Spleen (tissue), 7 donors: ENCODE measurements at regions not wholly inside any gene's neighbourhood (a gene's known extent, or its start where the extent isn't known, plus 50 kb on each side); places are given as distances from the start of the nearest gene placed in this dataset.

Experiments
- CTCF ChIP-seq, 11 experiments: fragments of 200-600 bp in 7 of 11; fragments of 450-650 bp in 4 of 11; sonication (generic) in 4 of 11; IDR thresholded peaks in 8 of 11; conservative IDR thresholded peaks in 3 of 11; 1 replicate in 7 of 11; 2 replicates in 4 of 11; pipeline versions ENCODE4 v1.4.0 to v1.8.0; 2016 to 2021; ENCODE audit warnings: antibody characterized with exemption in 11 of 11, inconsistent platforms in 4 of 11, mild to moderate bottlenecking in 1 of 11
- POLR2A ChIP-seq, 3 donors: fragments of 450-650 bp; IDR thresholded peaks; one replicate each; pipeline ENCODE4 v1.5.1; 2017; ENCODE audit warnings: antibody characterized with exemption in 3 of 3, mild to moderate bottlenecking in 1 of 3
- POLR2AphosphoS5 ChIP-seq, 3 donors: sonication (generic); formaldehyde crosslinking; IDR thresholded peaks; one replicate each; pipeline ENCODE4 v1.5.1; 2017; ENCODE audit warnings: antibody characterized with exemption in 3 of 3
- donor health status: DM: no; HTN: no; CAD: no; lungs with moderate emphysema.
- donor health status: DM: no; HTN: no; CAD: no.
- donor health status: DM: no; HTN: no; CAD: no.

DNA sequence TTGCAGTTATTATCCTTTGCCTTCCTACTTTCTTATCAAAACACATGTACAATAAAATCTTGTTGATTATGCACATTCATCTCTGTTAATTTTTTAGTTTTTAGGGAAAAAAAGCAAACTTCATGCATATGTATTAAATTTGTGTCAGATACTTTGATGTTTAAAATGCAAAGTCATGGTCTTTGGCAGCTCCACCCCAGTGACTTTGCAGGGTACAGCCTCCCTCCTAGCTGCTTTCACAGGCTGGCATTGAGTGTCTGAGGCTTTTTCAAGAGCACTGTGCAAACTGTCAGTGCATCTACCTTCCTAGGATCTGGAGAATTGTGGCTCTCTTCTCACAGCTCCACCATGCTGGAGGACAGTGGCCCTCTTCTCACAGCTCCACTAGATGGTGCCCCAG is 1988.1 kb upstream of the PCDH20 start:
- no peak for TF ChIP-seq CTCF (IDR thresholded peaks at IDR 0.05 in 8 of 11, conservative IDR thresholded peaks at IDR 0.05 in 3 of 11)
- TF ChIP-seq POLR2AphosphoS5 (IDR thresholded peaks at IDR 0.05): no peak
- no peak for TF ChIP-seq POLR2A (IDR thresholded peaks at IDR 0.05)
